ENCODE measurements at regions not wholly inside any gene's neighbourhood (a gene's known extent, or its start where the extent isn't known, plus 50 kb on each side); places are given as distances from the start of the nearest gene placed in this dataset.

- CTCF ChIA-PET: interaction anchor here (1.1 to 1.5 kb wide), 2 partner anchors 12 to 25 kb away, joined by 3 read pairs; no protein-coding TSS in a partner anchor
- no peak for DNase-seq (ENCODE audit: extremely low spot score)
- TF ChIP-seq, protein P1, sequence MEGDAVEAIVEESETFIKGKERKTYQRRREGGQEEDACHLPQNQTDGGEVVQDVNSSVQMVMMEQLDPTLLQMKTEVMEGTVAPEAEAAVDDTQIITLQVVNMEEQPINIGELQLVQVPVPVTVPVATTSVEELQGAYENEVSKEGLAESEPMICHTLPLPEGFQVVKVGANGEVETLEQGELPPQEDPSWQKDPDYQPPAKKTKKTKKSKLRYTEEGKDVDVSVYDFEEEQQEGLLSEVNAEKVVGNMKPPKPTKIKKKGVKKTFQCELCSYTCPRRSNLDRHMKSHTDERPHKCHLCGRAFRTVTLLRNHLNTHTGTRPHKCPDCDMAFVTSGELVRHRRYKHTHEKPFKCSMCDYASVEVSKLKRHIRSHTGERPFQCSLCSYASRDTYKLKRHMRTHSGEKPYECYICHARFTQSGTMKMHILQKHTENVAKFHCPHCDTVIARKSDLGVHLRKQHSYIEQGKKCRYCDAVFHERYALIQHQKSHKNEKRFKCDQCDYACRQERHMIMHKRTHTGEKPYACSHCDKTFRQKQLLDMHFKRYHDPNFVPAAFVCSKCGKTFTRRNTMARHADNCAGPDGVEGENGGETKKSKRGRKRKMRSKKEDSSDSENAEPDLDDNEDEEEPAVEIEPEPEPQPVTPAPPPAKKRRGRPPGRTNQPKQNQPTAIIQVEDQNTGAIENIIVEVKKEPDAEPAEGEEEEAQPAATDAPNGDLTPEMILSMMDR (IDR thresholded peaks at IDR 0.05; ENCODE audit: control extremely low read depth, extremely low read depth, low read depth, missing control alignments): no peak
- POLR2A ChIA-PET: no interaction called here
Measured at GRCh38 chr10:10110844-10111490, 906.7 kb upstream of the CELF2 start.

DNA sequence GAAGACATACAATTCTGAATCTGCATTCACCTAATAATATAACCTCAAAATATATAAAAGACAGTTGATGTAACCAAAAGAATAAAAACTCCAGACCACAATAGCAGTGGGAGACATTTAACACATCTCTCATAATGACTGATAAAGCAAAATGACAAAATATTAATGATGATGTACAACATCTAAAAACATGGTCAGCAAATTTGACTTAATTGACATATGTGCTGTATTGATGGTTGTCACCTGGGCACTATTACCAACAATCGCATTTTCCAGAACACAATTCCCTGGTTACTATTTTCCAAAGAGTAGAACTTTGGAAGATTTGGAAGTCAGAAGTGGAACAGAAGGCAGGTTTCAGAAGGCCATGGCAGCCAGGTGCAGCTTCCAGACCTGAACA lies 899.5 kb upstream of the CELF2 start:
- no peak for DNase-seq (ENCODE audit: extremely low spot score)
- POLR2A ChIA-PET: no interaction called here
- TF ChIP-seq, protein P1 (IDR thresholded peaks at IDR 0.05; ENCODE audit: control extremely low read depth, extremely low read depth, low read depth, missing control alignments): no peak
- CTCF ChIA-PET: no interaction called here

- POLR2A ChIA-PET: no interaction called here
- TF ChIP-seq, protein P1 (IDR thresholded peaks at IDR 0.05; ENCODE audit: control extremely low read depth, extremely low read depth, low read depth, missing control alignments): no peak
- DNase-seq (ENCODE audit: extremely low spot score): no peak
- CTCF ChIA-PET: no interaction called here
Measured at GRCh38 chr10:10120671-10121070, 897.0 kb upstream of the CELF2 start.

- TF ChIP-seq, protein P1 (IDR thresholded peaks at IDR 0.05; ENCODE audit: control extremely low read depth, extremely low read depth, low read depth, missing control alignments): no peak
- ChIA-PET POLR2A (no interaction called here), CTCF (no interaction called here)
- no peak for DNase-seq (ENCODE audit: extremely low spot score)
Measured at GRCh38 chr10:10125676-10126075, 892.0 kb upstream of the CELF2 start.

- ChIA-PET POLR2A (no interaction called here), CTCF (no interaction called here)
- DNase-seq (ENCODE audit: extremely low spot score): no peak
- TF ChIP-seq, protein P1 (IDR thresholded peaks at IDR 0.05; ENCODE audit: control extremely low read depth, extremely low read depth, low read depth, missing control alignments): no peak
Measured at GRCh38 chr10:10126218-10126617, 891.5 kb upstream of the CELF2 start.

DNA sequence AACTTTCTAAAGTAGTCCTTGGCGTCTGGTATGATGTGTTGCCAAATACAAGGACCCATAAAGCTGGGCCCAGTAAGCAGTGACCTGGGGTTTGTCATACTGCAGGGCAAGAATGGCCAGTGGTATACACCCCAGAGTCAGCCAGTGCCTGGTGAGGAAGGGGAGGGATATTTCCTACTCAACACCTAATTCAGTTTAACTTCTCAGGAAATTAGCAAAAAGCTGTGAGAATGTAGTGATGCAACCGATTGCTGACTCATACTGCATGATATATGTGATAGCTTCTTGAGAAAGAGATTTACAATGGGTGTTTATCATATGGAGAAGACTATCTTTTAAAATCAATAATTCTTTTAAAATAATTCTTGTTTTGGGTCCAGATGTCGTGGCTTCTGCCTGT lies 889.3 kb upstream of the CELF2 start:
- TF ChIP-seq, protein P1 (IDR thresholded peaks at IDR 0.05; ENCODE audit: control extremely low read depth, extremely low read depth, low read depth, missing control alignments): no peak
- ChIA-PET CTCF (no interaction called here), POLR2A (no interaction called here)
- DNase-seq (ENCODE audit: extremely low spot score): no peak
